H9 (cell line): ENCODE measurements at regions not wholly inside any gene's neighbourhood (a gene's known extent, or its start where the extent isn't known, plus 50 kb on each side); places are given as distances from the start of the nearest gene placed in this dataset.

Experiments
- DNase-seq: peaks from one replicate; pipeline ENCODE4 v3.0.0-alpha.2; 2017
- H2AFZ ChIP-seq: one replicate; pipeline ENCODE4 v1.6.1; 2013; ENCODE audit warnings: mild to moderate bottlenecking, low read length, control low read depth, moderate library complexity
- H2AK5ac ChIP-seq: 2 replicates; pipeline ENCODE4 v1.6.1; 2013; ENCODE audit warnings: low read length, control low read depth, mixed read lengths; ENCODE audit not compliant: insufficient read length
- H2BK120ac ChIP-seq: one replicate; pipeline ENCODE4 v1.6.1; 2013; ENCODE audit warnings: low read depth, mild to moderate bottlenecking, low read length, control low read depth, inconsistent platforms; ENCODE audit not compliant: poor library complexity, severe bottlenecking
- H2BK12ac ChIP-seq: 2 replicates; pipeline ENCODE4 v1.6.1; 2013; ENCODE audit warnings: low read length, control low read depth, mixed read lengths, low read depth; ENCODE audit not compliant: insufficient read length
- H2BK15ac ChIP-seq: 2 replicates; pipeline ENCODE4 v1.6.1; 2013; ENCODE audit warnings: low read depth, low read length, control low read depth
- H2BK20ac ChIP-seq: one replicate; pipeline ENCODE4 v1.6.1; 2013; ENCODE audit warnings: low read depth, mild to moderate bottlenecking, low read length, control low read depth, inconsistent platforms; ENCODE audit not compliant: poor library complexity, severe bottlenecking
- H2BK5ac ChIP-seq: 2 replicates; pipeline ENCODE4 v1.6.1; 2013; ENCODE audit warnings: low read length, control low read depth, mixed read lengths; ENCODE audit not compliant: insufficient read length
- H3K14ac ChIP-seq: 2 replicates; pipeline ENCODE4 v1.6.1; 2013; ENCODE audit warnings: low read length, control low read depth; ENCODE audit not compliant: insufficient read depth
- H3K18ac ChIP-seq: 2 replicates; pipeline ENCODE4 v1.6.1; 2013; ENCODE audit warnings: low read depth, mild to moderate bottlenecking, mixed read lengths, low read length, control low read depth; ENCODE audit not compliant: insufficient read length
- H3K23ac ChIP-seq: 2 replicates; pipeline ENCODE4 v1.6.1; 2013; ENCODE audit warnings: low read length, control low read depth, mixed read lengths, low read depth; ENCODE audit not compliant: insufficient read length
- H3K23me2 ChIP-seq: 2 replicates; pipeline ENCODE4 v1.6.1; 2013; ENCODE audit warnings: low read depth, mild to moderate bottlenecking, mixed read lengths, low read length, control low read depth; ENCODE audit not compliant: insufficient read length, poor library complexity, severe bottlenecking
- H3K27ac ChIP-seq: 2 replicates; pipeline ENCODE4 v1.5.1; 2013; ENCODE audit warnings: low read length, control low read depth, mixed read lengths, low read depth; ENCODE audit not compliant: insufficient read length
- H3K27me3 ChIP-seq: 2 replicates; pipeline ENCODE4 v1.6.1; 2013; ENCODE audit warnings: low read length, control low read depth, inconsistent platforms; ENCODE audit not compliant: insufficient read depth
- H3K4ac ChIP-seq: 2 replicates; pipeline ENCODE4 v1.6.1; 2013; ENCODE audit warnings: low read depth, mild to moderate bottlenecking, control low read depth, inconsistent platforms, low read length, moderate library complexity
- H3K4me1 ChIP-seq: 2 replicates; pipeline ENCODE4 v1.6.1; 2013; ENCODE audit warnings: low read length, control low read depth, inconsistent platforms; ENCODE audit not compliant: insufficient read depth
- H3K4me2 ChIP-seq: 2 replicates; pipeline ENCODE4 v1.6.1; 2013; ENCODE audit warnings: low read length, control low read depth, mixed read lengths; ENCODE audit not compliant: insufficient read length, insufficient read depth
- H3K56ac ChIP-seq: 2 replicates; pipeline ENCODE4 v1.6.1; 2013; ENCODE audit warnings: low read depth, mild to moderate bottlenecking, mixed read lengths, low read length, control low read depth; ENCODE audit not compliant: insufficient read length
- H3K79me1 ChIP-seq: 2 replicates; pipeline ENCODE4 v1.6.1; 2013; ENCODE audit warnings: low read depth, mild to moderate bottlenecking, moderate library complexity, low read length, control low read depth, inconsistent platforms; ENCODE audit not compliant: insufficient read depth, poor library complexity, severe bottlenecking
- H3K79me2 ChIP-seq: 2 replicates; pipeline ENCODE4 v1.6.1; 2013; ENCODE audit warnings: low read length, control low read depth, inconsistent platforms; ENCODE audit not compliant: insufficient read depth
- H3K9ac ChIP-seq: 2 replicates; pipeline ENCODE4 v1.6.1; 2013; ENCODE audit warnings: low read length, control low read depth, mixed read lengths; ENCODE audit not compliant: insufficient read length; ENCODE audit errors: extremely low read depth
- H3K9me3 ChIP-seq: one replicate; pipeline ENCODE4 v1.6.1; 2013; ENCODE audit warnings: low read depth, low read length, inconsistent platforms; ENCODE audit not compliant: control insufficient read depth
- H3T11ph ChIP-seq: one replicate; pipeline ENCODE4 v1.6.1; 2013; ENCODE audit warnings: mild to moderate bottlenecking, low read length, control low read depth, inconsistent platforms
- H4K20me1 ChIP-seq: one replicate; pipeline ENCODE4 v1.6.1; 2013; ENCODE audit not compliant: control insufficient read depth, insufficient read length, insufficient read depth
- H4K5ac ChIP-seq: 2 replicates; pipeline ENCODE4 v1.6.1; 2013; ENCODE audit warnings: low read depth, mild to moderate bottlenecking, mixed read lengths, low read length, control low read depth; ENCODE audit not compliant: insufficient read length
- H4K8ac ChIP-seq: replicated peaks from 2 replicates; pipeline ENCODE4 v1.6.1; 2013; ENCODE audit warnings: low read length, control low read depth, mixed read lengths, low read depth; ENCODE audit not compliant: insufficient read length
- H4K91ac ChIP-seq: 2 replicates; pipeline ENCODE4 v1.6.1; 2013; ENCODE audit warnings: low read depth, mild to moderate bottlenecking, moderate library complexity, mixed read lengths, low read length, control low read depth; ENCODE audit not compliant: insufficient read length
- H3K27ac Mint-ChIP-seq, 3 experiments: 2 replicates in 2 of 3; 3 replicates in 1 of 3; pipeline ENCODE4 v1.8.0; 2020 to 2021; ENCODE audit warnings: mixed read lengths in 3 of 3, mild to moderate bottlenecking in 1 of 3, moderate library complexity in 1 of 3
- H3K27me3 Mint-ChIP-seq: 2 replicates; pipeline ENCODE4 v1.8.0; 2021; ENCODE audit warnings: low read depth, mild to moderate bottlenecking, moderate library complexity, mixed read lengths
- H3K36me3 Mint-ChIP-seq, 3 experiments: 2 replicates in 2 of 3; 3 replicates in 1 of 3; pipeline ENCODE4 v1.8.0; 2020 to 2021; ENCODE audit warnings: low read depth in 3 of 3, mixed read lengths in 3 of 3; ENCODE audit not compliant: insufficient read depth in 1 of 3
- H3K4me1 Mint-ChIP-seq, 2 experiments: 2 replicates each; pipeline ENCODE4 v1.8.0; 2020; ENCODE audit warnings: mixed read lengths in 2 of 2
- H3K4me3 Mint-ChIP-seq, 2 experiments: 2 replicates in 1 of 2; 3 replicates in 1 of 2; pipeline ENCODE4 v1.8.0; 2020 to 2021; ENCODE audit warnings: mild to moderate bottlenecking in 2 of 2, mixed read lengths in 2 of 2, moderate library complexity in 1 of 2
- H3K9me3 Mint-ChIP-seq, 2 experiments: 2 replicates in 1 of 2; 3 replicates in 1 of 2; pipeline ENCODE4 v1.8.0; 2020; ENCODE audit warnings: mild to moderate bottlenecking in 2 of 2, mixed read lengths in 2 of 2, moderate library complexity in 1 of 2
- CTCF ChIP-seq: fragments of 200-600 bp; sonication (generic); conservative IDR thresholded peaks from 3 replicates; pipeline ENCODE4 v1.8.0; 2021; ENCODE audit warnings: antibody characterized with exemption, mild to moderate bottlenecking
- WGBS: extraction: QIAGEN DNeasy Blood & Tissue Kit; methylation state at CpG from one replicate; pipeline ENCODE4 v1.1.7; 2013; ENCODE audit warnings: missing lambda C conversion rate, low lambda C conversion rate, mixed read lengths; ENCODE audit not compliant: insufficient read length; ENCODE audit errors: extremely low coverage; 5-methylcytosine and 5-hydroxymethylcytosine counted together

GRCh38 chr5:24720743-24721142 is 76.0 kb upstream of the CDH10 start:
- H3K27me3 ChIP-seq = no peaks in the 10 kb centered on the region
- no peaks in the 10 kb centered on the region for H3K27me3 Mint-ChIP-seq
- no peak overlapping the region for H2AFZ ChIP-seq
- H3K27ac ChIP-seq = no peak overlapping the region
- no peaks in the 10 kb centered on the region for H3K9me3 ChIP-seq
- no peak overlapping the region for H2BK120ac ChIP-seq
- no peak overlapping the region for H3K27ac Mint-ChIP-seq
- H3K4me2 ChIP-seq = no peak overlapping the region
- no CpG with 5 or more reads among the region's 3 CpGs for WGBS
- H2BK20ac ChIP-seq = no peak overlapping the region
- H3K4me1 Mint-ChIP-seq = no peaks in the 10 kb centered on the region
- H3T11ph ChIP-seq = no peak overlapping the region
- no peak overlapping the region for H4K8ac ChIP-seq
- H3K18ac ChIP-seq = no peak overlapping the region
- no peak overlapping the region for H2AK5ac ChIP-seq
- DNase-seq = no peak
- H4K91ac ChIP-seq = no peak overlapping the region
- no peaks in the 10 kb centered on the region for H3K23me2 ChIP-seq
- H3K14ac ChIP-seq = no peak overlapping the region
- no peak overlapping the region for H3K4ac ChIP-seq
- no peak overlapping the region for H2BK12ac ChIP-seq
- H3K56ac ChIP-seq = no peak overlapping the region
- no peaks in the 10 kb centered on the region for H3K79me1 ChIP-seq
- H3K9ac ChIP-seq = no peak overlapping the region
- TF ChIP-seq CTCF = no peak
- H3K4me3 Mint-ChIP-seq = no peak overlapping the region
- H2BK15ac ChIP-seq = no peak overlapping the region
- no peaks in the 10 kb centered on the region for H4K20me1 ChIP-seq
- H3K9me3 Mint-ChIP-seq = peaks cover 0 to 3% of the 10 kb centered on the region in 2 experiments; a peak in 2 of 5 replicates
- no peaks in the 10 kb centered on the region for H3K79me2 ChIP-seq
- no peaks in the 10 kb centered on the region for H3K36me3 Mint-ChIP-seq
- no peak overlapping the region for H3K23ac ChIP-seq
- no peak overlapping the region for H4K5ac ChIP-seq
- H2BK5ac ChIP-seq = no peak overlapping the region
- no peaks in the 10 kb centered on the region for H3K4me1 ChIP-seq
